Erythroblast (primary cell): ENCODE measurements at regions not wholly inside any gene's neighbourhood (a gene's known extent, or its start where the extent isn't known, plus 50 kb on each side); places are given as distances from the start of the nearest gene placed in this dataset.

Source experiments
- GATA1 ChIP-seq: IDR thresholded peaks from 2 replicates; pipeline ENCODE4 v1.6.1; 2011; ENCODE audit warnings: low read depth, mild to moderate bottlenecking, control low read depth, low read length, moderate library complexity
- POLR2A ChIP-seq: IDR thresholded peaks from 2 replicates; pipeline ENCODE4 v1.6.1; 2011; ENCODE audit warnings: mild to moderate bottlenecking, low read length

- TF ChIP-seq POLR2A (no peak), GATA1 (no peak)
Measured at GRCh38 chr22:27493796-27494195, 307.8 kb downstream of the MN1 start.
